Fibroblast of pulmonary artery (primary cell): ENCODE measurements at regions not wholly inside any gene's neighbourhood (a gene's known extent, or its start where the extent isn't known, plus 50 kb on each side); places are given as distances from the start of the nearest gene placed in this dataset.

ENCODE experiments used
- DNase-seq: peaks from one replicate; pipeline ENCODE4 v3.0.0-alpha.2; 2010; ENCODE audit warnings: low read depth
- H3K4me3 ChIP-seq: replicated peaks from 2 replicates; pipeline ENCODE4 v1.5.1; 2011; ENCODE audit warnings: low read depth, mild to moderate bottlenecking, control low read depth, low read length, moderate library complexity
- TF ChIP-seq, protein P1 (sequence below): IDR thresholded peaks from 2 replicates; pipeline ENCODE4 v1.5.1; 2011; ENCODE audit warnings: mild to moderate bottlenecking, control low read depth, low read length, inconsistent platforms; ENCODE audit errors: missing control alignments

- DNase-seq: no peak
- TF ChIP-seq, protein P1, sequence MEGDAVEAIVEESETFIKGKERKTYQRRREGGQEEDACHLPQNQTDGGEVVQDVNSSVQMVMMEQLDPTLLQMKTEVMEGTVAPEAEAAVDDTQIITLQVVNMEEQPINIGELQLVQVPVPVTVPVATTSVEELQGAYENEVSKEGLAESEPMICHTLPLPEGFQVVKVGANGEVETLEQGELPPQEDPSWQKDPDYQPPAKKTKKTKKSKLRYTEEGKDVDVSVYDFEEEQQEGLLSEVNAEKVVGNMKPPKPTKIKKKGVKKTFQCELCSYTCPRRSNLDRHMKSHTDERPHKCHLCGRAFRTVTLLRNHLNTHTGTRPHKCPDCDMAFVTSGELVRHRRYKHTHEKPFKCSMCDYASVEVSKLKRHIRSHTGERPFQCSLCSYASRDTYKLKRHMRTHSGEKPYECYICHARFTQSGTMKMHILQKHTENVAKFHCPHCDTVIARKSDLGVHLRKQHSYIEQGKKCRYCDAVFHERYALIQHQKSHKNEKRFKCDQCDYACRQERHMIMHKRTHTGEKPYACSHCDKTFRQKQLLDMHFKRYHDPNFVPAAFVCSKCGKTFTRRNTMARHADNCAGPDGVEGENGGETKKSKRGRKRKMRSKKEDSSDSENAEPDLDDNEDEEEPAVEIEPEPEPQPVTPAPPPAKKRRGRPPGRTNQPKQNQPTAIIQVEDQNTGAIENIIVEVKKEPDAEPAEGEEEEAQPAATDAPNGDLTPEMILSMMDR: no peak
- H3K4me3 ChIP-seq: no peak overlapping the region
These were observed 103.0 kb upstream of the CDH13 start for GRCh38 chr16:82523815-82524214.

DNA sequence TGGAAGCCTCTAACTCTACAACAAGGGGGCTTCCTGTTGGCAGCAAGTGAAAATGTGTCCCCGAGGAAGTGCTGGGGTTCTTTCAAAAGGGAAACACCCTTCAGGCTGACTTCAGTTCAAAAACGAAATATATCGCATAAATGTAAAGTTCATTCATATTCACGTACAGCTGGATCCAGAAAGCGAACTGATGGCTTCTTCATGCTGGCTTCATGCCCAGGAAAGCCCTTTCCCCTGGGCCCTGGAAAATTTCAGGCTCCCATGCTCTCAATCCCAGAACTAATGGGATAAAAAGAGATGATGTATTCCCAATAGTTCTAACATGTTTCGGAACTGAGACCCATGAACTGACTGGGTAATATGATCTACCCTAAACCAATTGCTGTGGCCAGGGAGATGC, 104.7 kb upstream of the CDH13 start:
- TF ChIP-seq, protein P1: no peak
- H3K4me3 ChIP-seq: no peak overlapping the region
- no peak for DNase-seq

GRCh38 chr16:82518811-82519210, 108.0 kb upstream of the CDH13 start:
- DNase-seq: no peak
- TF ChIP-seq, protein P1: no peak
- no peak overlapping the region for H3K4me3 ChIP-seq

- DNase-seq: no peak
- TF ChIP-seq, protein P1: no peak
- H3K4me3 ChIP-seq: no peak overlapping the region
These were observed 112.5 kb upstream of the CDH13 start for GRCh38 chr16:82514262-82514661.

- DNase-seq: no peak
- TF ChIP-seq, protein P1: no peak
- H3K4me3 ChIP-seq: no peak overlapping the region
These were observed 115.9 kb upstream of the CDH13 start for GRCh38 chr16:82510789-82511305.

DNA sequence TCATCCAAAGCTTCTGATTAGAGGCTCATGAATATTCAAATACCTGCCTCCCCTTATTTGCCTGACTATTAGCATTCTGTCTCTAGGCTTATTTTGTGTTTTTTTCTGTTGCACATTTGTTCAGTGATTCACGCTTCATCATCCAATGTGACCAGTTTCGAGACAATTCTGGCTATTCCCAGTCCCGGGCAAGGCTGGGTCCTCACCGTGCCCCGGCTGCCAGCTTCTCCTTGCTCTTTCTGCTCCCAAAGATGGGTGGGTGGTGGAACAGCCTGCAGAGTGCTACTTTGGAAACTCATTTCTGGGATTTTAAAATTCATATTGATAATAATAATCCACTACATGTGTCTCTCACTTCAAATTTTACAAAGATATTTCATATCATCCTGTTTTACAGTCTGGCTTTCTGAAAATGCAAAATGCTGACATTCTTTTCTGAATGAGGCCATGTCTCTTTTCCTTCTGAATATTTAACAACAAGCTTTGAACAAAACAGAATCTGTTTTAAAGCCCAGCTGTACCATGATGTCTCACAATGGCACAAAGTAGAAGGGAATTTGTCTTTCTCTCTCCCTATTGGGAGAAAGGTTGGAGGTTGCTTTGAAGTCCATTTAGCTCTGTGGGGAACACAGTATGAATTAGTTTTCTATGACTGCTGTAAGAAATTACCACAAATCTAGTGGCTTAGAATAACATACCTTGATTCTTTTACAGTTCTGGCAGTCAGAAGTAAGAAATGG, 116.9 kb upstream of the CDH13 start:
- TF ChIP-seq, protein P1: no peak
- H3K4me3 ChIP-seq: no peak overlapping the region
- no peak for DNase-seq
